ENCODE measurements at regions not wholly inside any gene's neighbourhood (a gene's known extent, or its start where the extent isn't known, plus 50 kb on each side); places are given as distances from the start of the nearest gene placed in this dataset.

- no peak overlapping the region for H3K4me3 ChIP-seq (ENCODE audit: low read depth, low read length)
- H3K36me3 ChIP-seq (ENCODE audit: insufficient read depth, low read length) = no peaks in the 10 kb centered on the region
- no peaks in the 10 kb centered on the region for H3K27me3 ChIP-seq (ENCODE audit: insufficient read depth, low read length)
- peaks cover 10% of the 10 kb centered on the region for H3K4me1 ChIP-seq (ENCODE audit: control insufficient read depth, insufficient read depth, low read length, unreplicated experiment)
- H2AFZ ChIP-seq (ENCODE audit: low read length, unreplicated experiment) = no peak overlapping the region
- H3K27ac ChIP-seq (ENCODE audit: low read depth, low read length) = no peak overlapping the region
- no peaks in the 10 kb centered on the region for H3K79me2 ChIP-seq (ENCODE audit: control insufficient read depth, insufficient read depth, low read length, unreplicated experiment)
Measured at GRCh38 chr14:50049703-50050570, 66.4 kb downstream of the VCPKMT start.

DNA sequence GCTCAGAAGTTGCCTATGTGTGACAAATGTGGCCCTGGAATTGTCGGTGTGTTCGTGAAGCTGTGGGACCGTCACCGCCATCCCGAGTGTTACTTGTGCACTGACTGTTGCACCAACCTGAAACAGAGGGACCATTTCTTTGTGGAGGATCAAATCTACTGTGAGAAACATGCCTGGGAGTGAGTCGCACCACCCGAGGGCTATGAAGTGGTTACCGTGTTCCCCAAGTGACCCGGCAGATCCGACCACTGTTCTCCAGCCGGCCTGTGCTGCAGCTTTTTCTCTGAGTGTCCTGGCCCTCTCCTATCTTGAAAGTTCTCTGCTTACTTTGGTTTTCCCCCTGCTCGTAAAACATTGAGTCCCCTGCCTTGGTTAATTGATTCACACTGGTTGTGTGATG is 65.3 kb downstream of the VCPKMT start:
- Histone ChIP-seq H3K4me3 (ENCODE audit: low read depth, low read length) (no peak overlapping the region), H3K27ac (ENCODE audit: low read depth, low read length) (no peak overlapping the region), H3K4me1 (ENCODE audit: control insufficient read depth, insufficient read depth, low read length, unreplicated experiment) (peaks cover 4% of the 10 kb centered on the region), H3K79me2 (ENCODE audit: control insufficient read depth, insufficient read depth, low read length, unreplicated experiment) (no peaks in the 10 kb centered on the region), H3K27me3 (ENCODE audit: insufficient read depth, low read length) (no peaks in the 10 kb centered on the region), H3K36me3 (ENCODE audit: insufficient read depth, low read length) (no peaks in the 10 kb centered on the region), H2AFZ (ENCODE audit: low read length, unreplicated experiment) (no peak overlapping the region)

- Histone ChIP-seq H3K4me3 (ENCODE audit: low read depth, low read length) (no peak overlapping the region), H3K27ac (ENCODE audit: low read depth, low read length) (no peak overlapping the region), H3K27me3 (ENCODE audit: insufficient read depth, low read length) (no peaks in the 10 kb centered on the region), H3K79me2 (ENCODE audit: control insufficient read depth, insufficient read depth, low read length, unreplicated experiment) (no peaks in the 10 kb centered on the region), H3K4me1 (ENCODE audit: control insufficient read depth, insufficient read depth, low read length, unreplicated experiment) (peaks cover 4% of the 10 kb centered on the region), H3K36me3 (ENCODE audit: insufficient read depth, low read length) (no peaks in the 10 kb centered on the region), H2AFZ (ENCODE audit: low read length, unreplicated experiment) (no peak overlapping the region)
Measured at GRCh38 chr14:50051706-50052105, 64.7 kb downstream of the VCPKMT start.

GRCh38 chr14:50052517-50052916 is 63.9 kb downstream of the VCPKMT start:
- H3K27ac ChIP-seq (ENCODE audit: low read depth, low read length) = no peak overlapping the region
- H2AFZ ChIP-seq (ENCODE audit: low read length, unreplicated experiment) = no peak overlapping the region
- no peaks in the 10 kb centered on the region for H3K79me2 ChIP-seq (ENCODE audit: control insufficient read depth, insufficient read depth, low read length, unreplicated experiment)
- no peaks in the 10 kb centered on the region for H3K27me3 ChIP-seq (ENCODE audit: insufficient read depth, low read length)
- H3K36me3 ChIP-seq (ENCODE audit: insufficient read depth, low read length) = no peaks in the 10 kb centered on the region
- no peak overlapping the region for H3K4me3 ChIP-seq (ENCODE audit: low read depth, low read length)
- H3K4me1 ChIP-seq (ENCODE audit: control insufficient read depth, insufficient read depth, low read length, unreplicated experiment) = peaks cover under 1% of the 10 kb centered on the region

GRCh38 chr14:50053935-50054334 is 62.4 kb downstream of the VCPKMT start:
- Histone ChIP-seq H3K79me2 (ENCODE audit: control insufficient read depth, insufficient read depth, low read length, unreplicated experiment) (no peaks in the 10 kb centered on the region), H2AFZ (ENCODE audit: low read length, unreplicated experiment) (no peak overlapping the region), H3K27me3 (ENCODE audit: insufficient read depth, low read length) (no peaks in the 10 kb centered on the region), H3K4me3 (ENCODE audit: low read depth, low read length) (no peak overlapping the region), H3K4me1 (ENCODE audit: control insufficient read depth, insufficient read depth, low read length, unreplicated experiment) (no peaks in the 10 kb centered on the region), H3K36me3 (ENCODE audit: insufficient read depth, low read length) (no peaks in the 10 kb centered on the region), H3K27ac (ENCODE audit: low read depth, low read length) (no peak overlapping the region)

- Histone ChIP-seq H3K27me3 (ENCODE audit: insufficient read depth, low read length) (no peaks in the 10 kb centered on the region), H3K79me2 (ENCODE audit: control insufficient read depth, insufficient read depth, low read length, unreplicated experiment) (no peaks in the 10 kb centered on the region), H3K36me3 (ENCODE audit: insufficient read depth, low read length) (no peaks in the 10 kb centered on the region), H3K4me3 (ENCODE audit: low read depth, low read length) (no peak overlapping the region), H3K4me1 (ENCODE audit: control insufficient read depth, insufficient read depth, low read length, unreplicated experiment) (peaks cover 13% of the 10 kb centered on the region), H2AFZ (ENCODE audit: low read length, unreplicated experiment) (no peak overlapping the region), H3K27ac (ENCODE audit: low read depth, low read length) (no peak overlapping the region)
Measured at GRCh38 chr14:50055461-50056228, 60.7 kb downstream of the VCPKMT start.

- H3K4me1 ChIP-seq (ENCODE audit: control insufficient read depth, insufficient read depth, low read length, unreplicated experiment) = peaks cover 20% of the 10 kb centered on the region
- no peak overlapping the region for H2AFZ ChIP-seq (ENCODE audit: low read length, unreplicated experiment)
- H3K79me2 ChIP-seq (ENCODE audit: control insufficient read depth, insufficient read depth, low read length, unreplicated experiment) = no peaks in the 10 kb centered on the region
- no peaks in the 10 kb centered on the region for H3K27me3 ChIP-seq (ENCODE audit: insufficient read depth, low read length)
- no peaks in the 10 kb centered on the region for H3K36me3 ChIP-seq (ENCODE audit: insufficient read depth, low read length)
- no peak overlapping the region for H3K27ac ChIP-seq (ENCODE audit: low read depth, low read length)
- H3K4me3 ChIP-seq (ENCODE audit: low read depth, low read length) = no peak overlapping the region
Measured at GRCh38 chr14:50056435-50056834, 59.9 kb downstream of the VCPKMT start.

DNA sequence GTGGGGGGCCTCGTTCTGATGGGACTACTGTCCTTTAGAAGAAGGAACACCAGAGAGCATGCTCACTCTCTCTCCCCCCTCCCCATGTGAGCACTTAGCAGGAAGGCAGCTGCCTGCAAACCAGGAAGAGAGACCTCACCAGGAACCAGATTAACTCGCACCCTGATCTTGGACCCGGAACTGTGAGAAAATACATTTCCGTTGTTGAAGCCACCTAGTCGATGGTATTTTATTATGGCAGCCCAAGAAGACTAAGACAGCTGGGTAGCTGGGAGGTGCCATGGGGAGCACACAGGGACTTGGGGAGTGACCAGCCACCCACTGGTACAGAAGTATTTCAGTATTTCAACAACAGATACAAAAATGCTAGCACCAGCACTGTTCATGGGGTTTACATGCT is 59.0 kb downstream of the VCPKMT start:
- no peak overlapping the region for H2AFZ ChIP-seq (ENCODE audit: low read length, unreplicated experiment)
- no peaks in the 10 kb centered on the region for H3K36me3 ChIP-seq (ENCODE audit: insufficient read depth, low read length)
- H3K4me1 ChIP-seq (ENCODE audit: control insufficient read depth, insufficient read depth, low read length, unreplicated experiment) = peaks cover 29% of the 10 kb centered on the region
- no peaks in the 10 kb centered on the region for H3K79me2 ChIP-seq (ENCODE audit: control insufficient read depth, insufficient read depth, low read length, unreplicated experiment)
- H3K4me3 ChIP-seq (ENCODE audit: low read depth, low read length) = no peak overlapping the region
- no peaks in the 10 kb centered on the region for H3K27me3 ChIP-seq (ENCODE audit: insufficient read depth, low read length)
- H3K27ac ChIP-seq (ENCODE audit: low read depth, low read length) = no peak overlapping the region

DNA sequence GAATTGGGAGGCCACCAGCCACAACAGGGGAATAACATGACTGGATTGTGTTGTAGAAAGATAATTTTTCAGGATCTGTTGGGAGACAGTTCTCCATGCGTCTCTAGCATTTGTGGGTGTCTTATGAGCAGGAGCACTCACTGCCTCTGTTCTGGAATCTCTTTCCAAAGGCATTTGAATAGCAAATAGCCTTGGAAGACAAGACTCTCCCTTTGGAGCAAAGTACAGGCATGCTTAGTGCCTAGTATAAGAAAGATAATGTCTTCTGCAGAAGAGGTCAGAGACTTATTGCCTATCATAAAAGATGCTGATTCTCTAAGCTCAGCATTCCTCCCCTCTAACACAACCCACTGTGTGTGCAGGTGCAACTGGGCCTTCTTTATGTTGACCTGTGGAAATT is 58.3 kb downstream of the VCPKMT start:
- Histone ChIP-seq H3K27me3 (ENCODE audit: insufficient read depth, low read length) (no peaks in the 10 kb centered on the region), H3K4me1 (ENCODE audit: control insufficient read depth, insufficient read depth, low read length, unreplicated experiment) (peaks cover 36% of the 10 kb centered on the region), H3K27ac (ENCODE audit: low read depth, low read length) (no peak overlapping the region), H3K4me3 (ENCODE audit: low read depth, low read length) (no peak overlapping the region), H2AFZ (ENCODE audit: low read length, unreplicated experiment) (no peak overlapping the region), H3K36me3 (ENCODE audit: insufficient read depth, low read length) (no peaks in the 10 kb centered on the region), H3K79me2 (ENCODE audit: control insufficient read depth, insufficient read depth, low read length, unreplicated experiment) (no peaks in the 10 kb centered on the region)

Measured in ACC112 (cell line).